ENCODE measurements at regions not wholly inside any gene's neighbourhood (a gene's known extent, or its start where the extent isn't known, plus 50 kb on each side); places are given as distances from the start of the nearest gene placed in this dataset.

DNA sequence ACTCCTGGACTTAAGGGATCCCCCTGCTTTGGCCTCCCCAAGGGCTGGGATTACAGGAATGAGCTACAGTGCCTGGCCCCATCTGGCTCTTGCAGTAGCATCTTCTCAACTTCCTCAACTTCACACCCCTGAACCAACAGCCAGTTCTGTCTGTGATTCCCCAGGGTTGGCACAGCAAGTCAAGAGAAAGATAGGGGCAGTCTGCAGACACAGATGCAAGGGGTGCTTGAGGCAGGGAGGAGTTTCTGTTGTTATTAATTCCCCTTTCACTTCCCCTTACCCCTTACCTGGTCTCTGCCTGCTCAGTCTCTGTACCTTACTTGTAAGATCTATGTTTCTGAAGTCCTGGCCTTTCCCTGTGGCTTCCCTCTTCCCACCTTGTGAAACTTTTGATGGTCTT, 54.1 kb upstream of the MEX3C start (continued):
- TF ChIP-seq, protein P1, sequence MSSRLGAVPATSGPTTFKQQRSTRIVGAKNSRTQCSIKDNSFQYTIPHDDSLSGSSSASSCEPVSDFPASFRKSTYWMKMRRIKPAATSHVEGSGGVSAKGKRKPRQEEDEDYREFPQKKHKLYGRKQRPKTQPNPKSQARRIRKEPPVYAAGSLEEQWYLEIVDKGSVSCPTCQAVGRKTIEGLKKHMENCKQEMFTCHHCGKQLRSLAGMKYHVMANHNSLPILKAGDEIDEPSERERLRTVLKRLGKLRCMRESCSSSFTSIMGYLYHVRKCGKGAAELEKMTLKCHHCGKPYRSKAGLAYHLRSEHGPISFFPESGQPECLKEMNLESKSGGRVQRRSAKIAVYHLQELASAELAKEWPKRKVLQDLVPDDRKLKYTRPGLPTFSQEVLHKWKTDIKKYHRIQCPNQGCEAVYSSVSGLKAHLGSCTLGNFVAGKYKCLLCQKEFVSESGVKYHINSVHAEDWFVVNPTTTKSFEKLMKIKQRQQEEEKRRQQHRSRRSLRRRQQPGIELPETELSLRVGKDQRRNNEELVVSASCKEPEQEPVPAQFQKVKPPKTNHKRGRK (CRISPR knock-in tag; IDR thresholded peaks at IDR 0.05; ENCODE audit: borderline replicate concordance), result no peak
- TF ChIP-seq IRF2 (CRISPR knock-in tag; IDR thresholded peaks at IDR 0.05; ENCODE audit: borderline replicate concordance, low read depth) (no peak), MYBL2 (CRISPR knock-in tag; IDR thresholded peaks at IDR 0.05) (no peak)

DNA sequence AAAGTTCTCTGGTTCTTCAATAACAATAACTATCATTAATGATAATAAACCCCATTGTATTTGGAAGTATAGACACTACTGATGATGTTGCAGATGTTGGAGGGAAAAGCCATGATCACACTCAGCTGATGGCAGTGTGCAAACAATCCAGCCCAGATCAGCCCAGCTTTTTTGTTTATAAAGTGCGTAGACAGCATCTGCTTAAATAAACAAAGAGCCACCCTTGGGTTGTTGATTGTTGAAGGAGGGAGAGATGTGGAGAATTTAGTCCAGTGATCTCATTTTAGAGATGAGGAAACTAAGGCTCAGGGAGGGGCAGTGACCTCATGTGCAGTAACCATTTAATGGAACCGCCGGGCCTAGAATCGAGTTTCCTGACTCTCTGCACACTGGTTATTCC, 56.0 kb upstream of the MEX3C start:
- no peaks in the 10 kb centered on the region; the same call in 1 of the 2 replicates for H3K27me3 Mint-ChIP-seq (ENCODE audit: low read depth)
- H3K9me3 Mint-ChIP-seq, result peaks cover 8% of the 10 kb centered on the region
- DNase-seq (ENCODE audit: low spot score), result no peak
- peaks cover 6% of the 10 kb centered on the region; the same call in 1 of the 2 replicates for H3K36me3 Mint-ChIP-seq
- TF ChIP-seq, protein P2, sequence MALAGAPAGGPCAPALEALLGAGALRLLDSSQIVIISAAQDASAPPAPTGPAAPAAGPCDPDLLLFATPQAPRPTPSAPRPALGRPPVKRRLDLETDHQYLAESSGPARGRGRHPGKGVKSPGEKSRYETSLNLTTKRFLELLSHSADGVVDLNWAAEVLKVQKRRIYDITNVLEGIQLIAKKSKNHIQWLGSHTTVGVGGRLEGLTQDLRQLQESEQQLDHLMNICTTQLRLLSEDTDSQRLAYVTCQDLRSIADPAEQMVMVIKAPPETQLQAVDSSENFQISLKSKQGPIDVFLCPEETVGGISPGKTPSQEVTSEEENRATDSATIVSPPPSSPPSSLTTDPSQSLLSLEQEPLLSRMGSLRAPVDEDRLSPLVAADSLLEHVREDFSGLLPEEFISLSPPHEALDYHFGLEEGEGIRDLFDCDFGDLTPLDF (CRISPR knock-in tag; IDR thresholded peaks at IDR 0.05), result no peak
- no peak overlapping the region for H3K4me3 Mint-ChIP-seq
- H3K27ac Mint-ChIP-seq, result no peak overlapping the region
- no peak for ATAC-seq
- peaks cover 15% of the 10 kb centered on the region for H3K4me1 Mint-ChIP-seq
- ChIA-PET POLR2A (no interaction called here), CTCF (no interaction called here)

DNA sequence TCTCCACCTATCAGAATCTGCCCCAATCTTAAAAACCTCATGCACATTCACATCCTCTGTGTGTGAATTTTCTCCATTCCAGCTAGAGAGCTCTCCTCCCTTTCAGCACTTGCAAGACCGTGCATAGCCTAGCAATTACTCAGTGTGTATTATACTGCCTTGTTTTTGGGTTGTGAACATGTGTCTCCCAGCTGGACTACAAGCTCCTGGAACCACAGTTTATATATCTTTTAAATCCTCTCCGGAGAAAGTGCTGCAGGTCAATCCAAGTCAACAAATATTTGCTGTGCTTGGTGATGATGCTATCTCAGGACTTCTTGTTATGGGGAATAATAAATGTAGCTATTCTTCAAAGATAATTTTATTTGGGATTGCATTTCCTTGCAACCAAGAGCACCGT, 58.2 kb upstream of the MEX3C start:
- TF ChIP-seq, protein P3, sequence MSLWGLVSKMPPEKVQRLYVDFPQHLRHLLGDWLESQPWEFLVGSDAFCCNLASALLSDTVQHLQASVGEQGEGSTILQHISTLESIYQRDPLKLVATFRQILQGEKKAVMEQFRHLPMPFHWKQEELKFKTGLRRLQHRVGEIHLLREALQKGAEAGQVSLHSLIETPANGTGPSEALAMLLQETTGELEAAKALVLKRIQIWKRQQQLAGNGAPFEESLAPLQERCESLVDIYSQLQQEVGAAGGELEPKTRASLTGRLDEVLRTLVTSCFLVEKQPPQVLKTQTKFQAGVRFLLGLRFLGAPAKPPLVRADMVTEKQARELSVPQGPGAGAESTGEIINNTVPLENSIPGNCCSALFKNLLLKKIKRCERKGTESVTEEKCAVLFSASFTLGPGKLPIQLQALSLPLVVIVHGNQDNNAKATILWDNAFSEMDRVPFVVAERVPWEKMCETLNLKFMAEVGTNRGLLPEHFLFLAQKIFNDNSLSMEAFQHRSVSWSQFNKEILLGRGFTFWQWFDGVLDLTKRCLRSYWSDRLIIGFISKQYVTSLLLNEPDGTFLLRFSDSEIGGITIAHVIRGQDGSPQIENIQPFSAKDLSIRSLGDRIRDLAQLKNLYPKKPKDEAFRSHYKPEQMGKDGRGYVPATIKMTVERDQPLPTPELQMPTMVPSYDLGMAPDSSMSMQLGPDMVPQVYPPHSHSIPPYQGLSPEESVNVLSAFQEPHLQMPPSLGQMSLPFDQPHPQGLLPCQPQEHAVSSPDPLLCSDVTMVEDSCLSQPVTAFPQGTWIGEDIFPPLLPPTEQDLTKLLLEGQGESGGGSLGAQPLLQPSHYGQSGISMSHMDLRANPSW (CRISPR knock-in tag; conservative IDR thresholded peaks at IDR 0.05; ENCODE audit: low read depth), result no peak
- TF ChIP-seq NR2C2 (CRISPR knock-in tag; IDR thresholded peaks at IDR 0.05) (no peak), TCF7 (CRISPR knock-in tag; IDR thresholded peaks at IDR 0.05; ENCODE audit: low read depth) (no peak)
- TF ChIP-seq, protein P4, sequence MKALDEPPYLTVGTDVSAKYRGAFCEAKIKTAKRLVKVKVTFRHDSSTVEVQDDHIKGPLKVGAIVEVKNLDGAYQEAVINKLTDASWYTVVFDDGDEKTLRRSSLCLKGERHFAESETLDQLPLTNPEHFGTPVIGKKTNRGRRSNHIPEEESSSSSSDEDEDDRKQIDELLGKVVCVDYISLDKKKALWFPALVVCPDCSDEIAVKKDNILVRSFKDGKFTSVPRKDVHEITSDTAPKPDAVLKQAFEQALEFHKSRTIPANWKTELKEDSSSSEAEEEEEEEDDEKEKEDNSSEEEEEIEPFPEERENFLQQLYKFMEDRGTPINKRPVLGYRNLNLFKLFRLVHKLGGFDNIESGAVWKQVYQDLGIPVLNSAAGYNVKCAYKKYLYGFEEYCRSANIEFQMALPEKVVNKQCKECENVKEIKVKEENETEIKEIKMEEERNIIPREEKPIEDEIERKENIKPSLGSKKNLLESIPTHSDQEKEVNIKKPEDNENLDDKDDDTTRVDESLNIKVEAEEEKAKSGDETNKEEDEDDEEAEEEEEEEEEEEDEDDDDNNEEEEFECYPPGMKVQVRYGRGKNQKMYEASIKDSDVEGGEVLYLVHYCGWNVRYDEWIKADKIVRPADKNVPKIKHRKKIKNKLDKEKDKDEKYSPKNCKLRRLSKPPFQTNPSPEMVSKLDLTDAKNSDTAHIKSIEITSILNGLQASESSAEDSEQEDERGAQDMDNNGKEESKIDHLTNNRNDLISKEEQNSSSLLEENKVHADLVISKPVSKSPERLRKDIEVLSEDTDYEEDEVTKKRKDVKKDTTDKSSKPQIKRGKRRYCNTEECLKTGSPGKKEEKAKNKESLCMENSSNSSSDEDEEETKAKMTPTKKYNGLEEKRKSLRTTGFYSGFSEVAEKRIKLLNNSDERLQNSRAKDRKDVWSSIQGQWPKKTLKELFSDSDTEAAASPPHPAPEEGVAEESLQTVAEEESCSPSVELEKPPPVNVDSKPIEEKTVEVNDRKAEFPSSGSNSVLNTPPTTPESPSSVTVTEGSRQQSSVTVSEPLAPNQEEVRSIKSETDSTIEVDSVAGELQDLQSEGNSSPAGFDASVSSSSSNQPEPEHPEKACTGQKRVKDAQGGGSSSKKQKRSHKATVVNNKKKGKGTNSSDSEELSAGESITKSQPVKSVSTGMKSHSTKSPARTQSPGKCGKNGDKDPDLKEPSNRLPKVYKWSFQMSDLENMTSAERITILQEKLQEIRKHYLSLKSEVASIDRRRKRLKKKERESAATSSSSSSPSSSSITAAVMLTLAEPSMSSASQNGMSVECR (CRISPR knock-in tag; IDR thresholded peaks at IDR 0.05; ENCODE audit: borderline replicate concordance), result no peak
- Mint-ChIP-seq H3K27me3 (ENCODE audit: low read depth) (no peaks in the 10 kb centered on the region; the same call in 1 of the 2 replicates), H3K4me1 (peaks cover 8% of the 10 kb centered on the region), H3K4me3 (no peak overlapping the region), H3K9me3 (no peaks in the 10 kb centered on the region), H3K27ac (no peak overlapping the region), H3K36me3 (no peaks in the 10 kb centered on the region)
- CTCF ChIA-PET, result no interaction called here
- DNase-seq (ENCODE audit: low spot score) (no peak), ATAC-seq (no peak)
- POLR2A ChIA-PET, result no interaction called here

DNA sequence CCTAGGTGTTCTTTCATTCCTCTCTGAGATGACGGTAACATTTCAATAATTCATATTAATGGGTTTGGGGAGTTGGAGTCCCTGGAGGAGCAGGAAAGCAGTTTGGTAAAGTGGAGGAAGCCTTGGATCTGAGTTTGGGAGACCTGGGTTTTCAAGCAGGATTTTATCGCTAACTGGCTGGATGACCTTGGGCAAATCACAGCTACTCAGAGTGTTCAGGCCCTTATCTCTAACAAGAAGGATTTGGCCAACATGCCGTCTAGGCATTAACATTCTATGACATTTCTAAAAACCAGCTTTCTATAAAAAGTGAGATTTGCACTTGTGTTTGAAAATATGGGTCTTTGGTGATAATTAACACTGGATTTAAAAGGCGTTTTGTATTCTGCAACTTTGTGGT, 59.7 kb upstream of the MEX3C start:
- Mint-ChIP-seq H3K9me3 (no peaks in the 10 kb centered on the region), H3K4me3 (no peak overlapping the region), H3K4me1 (no peaks in the 10 kb centered on the region), H3K27me3 (ENCODE audit: low read depth) (no peaks in the 10 kb centered on the region; the same call in 1 of the 2 replicates), H3K36me3 (no peaks in the 10 kb centered on the region), H3K27ac (no peak overlapping the region)
- DNase-seq (ENCODE audit: low spot score), result no peak
- POLR2A ChIA-PET, result no interaction called here
- no peak for ATAC-seq
- CTCF ChIA-PET, result no interaction called here
- TF ChIP-seq, protein P4 (CRISPR knock-in tag; IDR thresholded peaks at IDR 0.05; ENCODE audit: borderline replicate concordance), result no peak
- TF ChIP-seq, protein P5, sequence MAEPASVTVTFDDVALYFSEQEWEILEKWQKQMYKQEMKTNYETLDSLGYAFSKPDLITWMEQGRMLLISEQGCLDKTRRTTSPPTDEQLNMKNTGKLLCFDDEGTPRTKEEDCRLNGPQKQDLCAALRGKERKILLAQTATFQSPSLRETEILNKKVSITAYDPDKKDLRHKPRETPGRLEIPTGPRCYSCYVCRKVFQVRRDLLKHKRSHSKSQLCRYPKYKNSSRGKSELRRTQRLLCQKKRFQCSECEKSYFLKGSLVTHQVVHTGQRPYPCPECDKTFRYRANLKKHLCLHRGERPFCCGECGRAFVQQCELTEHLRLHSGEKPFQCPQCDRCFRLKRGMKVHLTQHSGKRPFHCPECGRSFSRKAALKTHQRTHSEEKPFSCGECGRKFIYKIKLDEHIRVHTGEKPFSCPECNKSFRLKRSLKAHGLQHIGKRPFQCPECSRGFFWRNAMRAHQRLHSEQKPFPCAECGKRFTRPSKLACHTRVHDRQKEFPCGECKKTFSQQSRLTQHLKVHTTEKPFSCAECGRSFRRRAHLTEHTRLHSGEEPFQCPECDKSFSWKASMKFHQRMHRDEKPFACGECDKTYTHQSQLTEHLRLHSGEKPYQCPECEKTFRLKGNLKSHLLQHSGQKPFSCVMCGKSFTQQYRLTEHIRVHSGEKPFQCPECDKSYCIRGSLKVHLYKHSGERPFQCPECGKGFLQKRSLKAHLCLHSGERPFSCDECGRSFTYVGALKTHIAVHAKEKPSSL (CRISPR knock-in tag; conservative IDR thresholded peaks at IDR 0.05), result no peak
- no peak for TF ChIP-seq ZNF416 (CRISPR knock-in tag; IDR thresholded peaks at IDR 0.05)
